A673 (cell line): ENCODE measurements at regions not wholly inside any gene's neighbourhood (a gene's known extent, or its start where the extent isn't known, plus 50 kb on each side); places are given as distances from the start of the nearest gene placed in this dataset.

Source experiments
- CTCF ChIP-seq: fragments of 300-800, 200-600 bp; sonication (generic); conservative IDR thresholded peaks from 2 replicates; pipeline ENCODE4 v1.5.1; 2017; ENCODE audit warnings: low read depth, mild to moderate bottlenecking, antibody characterized with exemption, low read length, moderate library complexity, mixed read lengths
- EZH2 ChIP-seq: fragments of 200-600 bp; sonication (generic); IDR thresholded peaks from 2 replicates; pipeline ENCODE4 v1.6.1; 2017; ENCODE audit warnings: borderline replicate concordance, low read depth, mild to moderate bottlenecking, mixed read lengths, antibody characterized with exemption, low read length; ENCODE audit not compliant: poor library complexity, severe bottlenecking

- TF ChIP-seq CTCF (no peak), EZH2 (no peak)
Observed at GRCh38 chr3:63034101-63034500, 158.9 kb upstream of the CADPS start.
